GM18519 (cell line): ENCODE measurements at regions not wholly inside any gene's neighbourhood (a gene's known extent, or its start where the extent isn't known, plus 50 kb on each side); places are given as distances from the start of the nearest gene placed in this dataset.
"Not testable (repeated sequence)": the region's sequence is repeated elsewhere in the genome, so short reads cannot be mapped to it uniquely, and the experiment has no call there.

Experiments
- ATAC-seq: cut with Tn5 transposase; IDR thresholded peaks from one replicate; pipeline ENCODE4 v1.9.1; 2021; ENCODE audit warnings: mild to moderate bottlenecking, moderate library complexity; ENCODE audit not compliant: unreplicated experiment, low FRiP score

GRCh38 chr9:94183240-94183999 is 75.7 kb upstream of the ZNF169 start:
- no peak for ATAC-seq

DNA sequence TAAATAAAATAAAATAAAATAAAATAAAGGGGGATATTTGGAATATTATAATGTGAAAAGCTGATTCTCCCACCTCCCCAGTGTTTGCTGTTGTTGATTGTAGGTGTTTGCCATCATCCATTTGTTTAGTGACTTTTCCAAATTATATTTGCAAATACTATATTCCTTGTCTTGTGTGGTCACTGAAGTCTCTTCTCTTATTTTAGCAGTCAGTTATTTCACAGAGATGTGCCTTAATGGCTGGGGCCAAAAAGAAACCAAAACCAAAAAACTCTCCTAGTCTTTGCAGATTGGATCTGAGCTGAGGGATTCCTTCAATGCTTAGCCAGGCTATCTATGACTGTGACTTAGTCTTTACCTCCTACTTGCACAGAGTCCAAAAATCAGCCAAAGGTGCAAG is 70.9 kb upstream of the ZNF169 start:
- no peak for ATAC-seq

- ATAC-seq = not testable (repeated sequence)
These were observed 67.4 kb upstream of the ZNF169 start for GRCh38 chr9:94191706-94192105.

DNA sequence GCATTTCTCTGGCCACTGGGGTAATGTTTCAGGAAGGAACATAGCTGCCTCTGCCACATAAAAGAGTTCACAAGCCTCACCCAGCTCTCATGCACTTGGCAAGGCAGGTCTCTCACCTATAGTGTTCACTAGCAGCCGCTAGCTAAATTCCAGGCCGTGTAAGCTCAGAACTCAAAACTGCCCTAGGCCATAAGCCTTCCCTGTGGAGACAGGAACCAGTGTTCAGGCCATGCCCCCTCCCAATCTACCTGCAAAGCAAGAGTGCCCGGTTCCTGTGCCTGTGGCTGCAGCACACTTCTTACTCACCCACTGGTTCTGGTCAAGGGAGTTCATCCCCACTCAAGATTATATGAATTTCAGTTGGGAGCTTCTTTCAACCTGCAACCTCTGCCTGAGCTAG is 60.7 kb upstream of the ZNF169 start:
- no peak for ATAC-seq

- ATAC-seq = no peak
These were observed 59.3 kb upstream of the ZNF169 start for GRCh38 chr9:94199776-94200175.

- no peak for ATAC-seq
These were observed 54.9 kb upstream of the ZNF169 start for GRCh38 chr9:94204174-94204573.

DNA sequence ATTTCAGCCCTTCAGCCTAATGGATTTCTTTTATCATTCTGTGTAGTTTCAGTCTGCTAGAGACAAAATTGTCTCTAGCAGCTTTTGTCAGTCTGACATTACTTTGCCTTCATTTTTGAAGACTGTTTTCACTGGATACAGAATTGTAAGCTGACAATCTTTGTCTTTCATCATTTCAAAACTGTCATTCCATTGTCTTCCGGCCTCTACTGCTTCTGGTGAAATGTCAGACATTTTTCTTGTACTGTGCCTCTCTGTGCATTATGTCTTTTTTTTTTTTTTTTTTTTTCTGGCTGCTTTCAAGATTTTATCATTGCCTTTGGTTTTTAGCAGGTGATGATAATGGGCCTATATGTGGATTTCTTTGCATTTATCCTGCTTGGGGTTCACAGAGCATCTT is 51.3 kb upstream of the ZNF169 start:
- ATAC-seq = no peak
